ENCODE measurements at regions not wholly inside any gene's neighbourhood (a gene's known extent, or its start where the extent isn't known, plus 50 kb on each side); places are given as distances from the start of the nearest gene placed in this dataset.

- DNase-seq = no peak
Observed at GRCh38 chr3:159631226-159631625, 357.4 kb upstream of the IL12A start.

DNA sequence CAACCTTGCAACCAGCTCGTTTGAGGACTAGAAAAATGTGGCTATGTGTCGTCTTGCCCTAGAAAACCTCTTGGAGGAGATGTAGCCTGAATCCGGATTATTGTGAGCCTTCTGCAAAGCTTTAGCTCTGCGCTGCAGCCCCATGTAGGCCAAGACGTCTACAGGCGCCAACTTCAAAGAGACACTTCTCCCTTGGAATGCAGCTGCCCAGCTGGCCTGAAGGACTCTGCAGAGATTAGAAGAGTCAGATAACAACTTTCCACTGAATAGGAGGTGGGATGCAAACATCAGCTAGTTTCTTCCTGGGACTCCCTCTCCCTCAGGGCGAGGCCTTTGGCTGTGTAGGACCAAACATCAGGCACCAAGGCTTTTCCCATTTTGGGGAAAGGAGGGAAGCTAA is 356.5 kb upstream of the IL12A start:
- DNase-seq = no peak

DNA sequence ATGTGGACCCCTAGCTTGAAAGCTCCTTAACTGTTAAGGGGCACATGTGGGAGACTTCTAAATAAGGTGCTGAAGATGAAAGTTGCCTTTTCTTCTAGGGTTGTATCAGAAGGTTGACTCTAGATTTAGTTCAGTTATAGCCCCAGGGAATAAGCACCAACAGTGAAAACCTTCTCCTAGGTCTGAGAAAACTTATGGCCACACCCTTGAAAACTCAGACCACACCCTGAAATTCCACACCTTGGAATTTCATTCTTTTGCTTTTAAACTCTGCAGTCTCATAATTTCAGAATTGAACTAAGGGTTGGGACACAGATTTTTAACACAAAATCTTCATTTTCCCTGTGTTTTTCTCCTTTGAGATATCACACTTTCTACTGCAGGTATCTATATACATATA is 355.8 kb upstream of the IL12A start:
- DNase-seq = no peak

- DNase-seq = no peak
Observed at GRCh38 chr3:159634483-159634882, 354.2 kb upstream of the IL12A start.

DNA sequence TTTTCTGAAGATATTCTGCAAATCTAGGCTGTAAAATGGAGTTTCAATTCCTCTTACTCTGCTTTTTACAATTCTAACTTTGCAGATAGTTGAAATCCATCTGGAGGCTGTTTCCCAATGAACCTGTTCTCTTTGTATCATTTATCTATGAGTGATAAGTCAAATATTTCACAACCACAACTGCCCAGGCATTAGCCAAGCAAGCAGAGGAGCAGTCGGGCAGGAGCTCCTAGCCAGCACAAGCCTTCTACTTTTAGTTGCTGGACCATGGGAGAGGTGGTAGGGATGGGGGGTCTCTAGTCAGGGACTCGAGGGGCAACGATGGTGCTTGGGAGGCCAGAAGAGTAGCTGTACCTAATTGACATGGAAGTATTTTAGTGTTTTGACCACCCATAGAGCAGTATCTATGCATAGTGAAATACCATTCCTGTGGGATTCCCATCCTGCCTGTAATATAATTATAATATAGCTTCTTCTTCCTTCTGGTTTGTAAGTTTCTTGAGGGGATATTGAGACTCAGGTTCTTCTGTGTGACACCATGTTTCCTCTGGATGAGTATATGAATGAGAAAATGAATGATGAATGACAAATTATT is 353.5 kb upstream of the IL12A start:
- DNase-seq = no peak

DNA sequence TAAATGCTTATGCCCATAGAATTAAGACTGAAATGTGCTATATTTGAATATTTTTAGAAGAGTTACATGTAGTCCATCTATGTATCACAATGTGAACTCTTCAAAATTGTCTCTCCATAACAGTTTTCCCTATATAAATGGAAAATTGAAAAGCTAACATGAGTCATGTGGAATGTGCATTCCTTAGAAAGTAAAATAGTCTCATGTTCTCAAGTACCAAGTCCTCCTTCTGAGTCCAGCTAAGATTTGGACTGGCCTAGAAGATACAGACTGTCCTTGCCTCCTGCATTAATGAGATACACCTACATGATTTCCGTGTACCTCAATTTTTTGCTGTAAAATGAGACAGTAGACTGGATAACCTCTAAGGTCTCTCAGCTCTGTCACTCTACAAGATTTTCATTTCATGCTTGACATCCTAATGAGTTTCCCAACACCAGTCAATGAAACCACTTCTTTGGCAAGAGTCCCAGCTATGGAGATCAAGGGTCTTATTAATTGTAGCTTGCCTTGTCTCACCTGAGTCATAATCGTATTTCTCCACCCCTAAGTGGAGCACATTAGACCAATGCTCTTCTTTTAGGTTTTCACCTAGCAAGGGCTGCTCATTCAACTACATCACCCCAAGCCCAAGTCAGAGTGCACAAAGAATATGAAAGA is 350.6 kb upstream of the IL12A start:
- peak; percentile 32 for DNase-seq

GRCh38 chr3:159640225-159640624 is 348.4 kb upstream of the IL12A start:
- DNase-seq = no peak

DNA sequence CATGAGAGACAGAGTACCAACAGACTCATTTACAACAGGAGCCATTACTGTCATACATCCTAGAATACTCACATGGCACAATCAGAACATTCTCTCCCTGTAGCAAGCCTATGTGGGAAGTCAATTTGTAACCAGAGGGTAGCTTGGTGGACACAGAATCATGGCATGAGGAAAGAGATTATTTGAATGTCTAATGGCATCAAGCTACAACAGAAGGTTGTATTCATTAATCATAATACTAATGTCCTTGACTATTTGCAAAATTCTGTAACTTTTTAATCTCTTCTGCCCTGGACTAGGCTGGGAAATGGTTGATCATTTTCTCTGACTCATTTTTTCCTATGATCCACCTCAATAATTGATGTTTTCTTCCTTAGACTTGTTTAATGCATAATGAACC is 345.2 kb upstream of the IL12A start:
- DNase-seq = no peak

- no peak for DNase-seq
Observed at GRCh38 chr3:159645874-159646273, 342.8 kb upstream of the IL12A start.

GRCh38 chr3:159649951-159650350 is 338.7 kb upstream of the IL12A start:
- DNase-seq = peak; percentile 59

DNA sequence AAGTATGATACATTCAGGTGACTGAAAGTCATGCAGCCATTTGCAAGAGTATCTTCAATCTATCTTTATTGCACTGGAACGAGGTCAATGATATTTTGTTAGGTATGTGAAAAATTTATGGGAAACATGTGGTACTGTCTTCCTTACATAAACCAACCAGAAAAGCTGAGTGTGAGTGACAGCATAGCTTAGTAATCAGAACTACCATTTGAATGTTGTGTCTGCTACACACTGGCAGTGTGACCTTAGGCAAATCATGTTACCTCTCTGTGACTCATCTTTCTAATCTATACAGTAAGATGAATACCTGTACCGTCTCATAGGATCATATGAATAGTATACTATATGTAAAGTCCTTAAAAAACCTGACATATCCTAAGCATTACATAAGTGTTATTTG is 337.9 kb upstream of the IL12A start:
- no peak for DNase-seq

DNA sequence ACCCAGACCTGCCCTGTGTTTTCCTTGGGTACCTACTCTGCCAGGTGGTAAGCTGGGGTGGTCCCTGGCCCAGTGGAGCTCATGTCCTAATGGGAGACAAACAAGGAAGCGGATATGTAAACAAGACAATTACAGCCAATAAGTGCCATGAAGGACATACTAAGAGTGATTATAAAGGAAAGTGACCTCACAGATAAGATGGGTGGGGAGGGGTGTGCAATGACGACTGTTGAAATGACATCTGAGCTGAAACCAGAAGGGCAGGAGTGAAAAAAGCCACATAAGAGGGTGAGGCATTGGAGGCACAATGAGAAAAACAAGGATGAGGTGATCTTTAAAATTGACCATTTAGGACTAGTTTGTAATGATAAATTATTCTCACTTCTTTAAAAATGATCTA is 336.2 kb upstream of the IL12A start:
- no peak for DNase-seq

DNA sequence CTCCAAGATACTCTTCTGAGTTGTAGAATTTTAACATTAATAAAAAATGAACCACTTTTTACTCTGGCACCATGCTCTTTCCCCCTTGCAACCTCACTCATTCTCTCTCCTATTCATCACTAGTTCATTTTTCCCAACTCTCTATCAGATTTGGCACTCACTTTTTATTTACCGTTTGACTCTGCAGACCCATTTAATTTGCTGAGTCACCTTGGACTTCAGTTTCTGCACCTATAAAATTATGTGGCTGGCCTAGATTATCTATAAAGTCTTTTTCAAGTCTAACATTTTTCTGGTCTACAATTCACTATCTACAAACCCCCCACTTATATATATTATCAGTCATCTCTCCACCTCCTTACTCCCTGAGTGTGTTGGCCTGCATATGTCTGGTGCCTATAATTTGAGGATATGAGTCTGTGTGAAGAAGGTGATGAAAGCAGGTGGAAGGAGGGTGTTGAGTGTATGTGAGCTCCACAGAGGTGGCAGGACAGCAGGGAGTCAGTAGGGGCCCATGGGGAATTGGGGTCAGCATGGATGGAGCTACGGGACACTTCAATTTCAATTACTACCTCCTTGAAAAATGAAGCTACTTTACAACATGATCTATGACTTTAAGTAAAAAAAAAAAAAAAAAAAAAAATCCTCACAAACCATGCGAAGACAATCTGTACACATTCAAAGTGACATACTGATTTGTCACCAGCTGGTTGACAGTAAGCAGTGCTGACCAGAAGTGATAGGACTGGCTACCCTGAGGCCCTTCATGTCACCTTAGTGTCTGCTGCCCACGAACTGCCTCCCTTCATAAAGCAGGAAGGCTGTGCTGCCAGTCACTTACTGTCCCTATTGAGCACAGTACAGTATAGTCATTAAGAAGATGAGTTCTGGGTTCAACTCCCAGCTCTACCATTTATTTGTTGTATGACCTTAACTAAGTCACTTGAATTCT is 334.2 kb upstream of the IL12A start:
- DNase-seq = no peak

GRCh38 chr3:159655202-159655601 is 333.4 kb upstream of the IL12A start:
- no peak for DNase-seq

- no peak for DNase-seq
Observed at GRCh38 chr3:159657176-159657575, 331.5 kb upstream of the IL12A start.

- no peak for DNase-seq
Observed at GRCh38 chr3:159657629-159658028, 331.0 kb upstream of the IL12A start.

GRCh38 chr3:159660326-159660725 is 328.3 kb upstream of the IL12A start:
- DNase-seq = no peak

DNA sequence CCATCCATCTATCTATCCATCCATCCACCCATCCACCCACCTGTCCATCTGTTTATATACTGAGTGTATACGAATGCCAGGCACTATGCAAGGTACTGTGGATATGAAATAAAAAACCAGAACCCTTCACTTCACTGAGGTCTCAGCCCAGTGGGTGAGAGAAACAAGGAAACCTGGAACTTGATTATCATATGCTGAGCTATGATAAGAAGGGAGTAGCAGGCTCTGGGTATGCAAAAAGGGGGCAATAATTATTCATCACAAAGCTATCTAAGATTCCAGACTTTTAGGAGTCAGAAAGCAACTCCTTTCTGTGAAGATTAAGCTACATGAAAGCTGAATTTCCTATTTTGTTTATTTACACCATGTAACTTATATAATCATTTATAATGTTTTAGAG is 327.7 kb upstream of the IL12A start:
- DNase-seq = no peak

- DNase-seq = no peak
Observed at GRCh38 chr3:159662549-159662948, 326.1 kb upstream of the IL12A start.

- no peak for DNase-seq
Observed at GRCh38 chr3:159664006-159664405, 324.6 kb upstream of the IL12A start.

DNA sequence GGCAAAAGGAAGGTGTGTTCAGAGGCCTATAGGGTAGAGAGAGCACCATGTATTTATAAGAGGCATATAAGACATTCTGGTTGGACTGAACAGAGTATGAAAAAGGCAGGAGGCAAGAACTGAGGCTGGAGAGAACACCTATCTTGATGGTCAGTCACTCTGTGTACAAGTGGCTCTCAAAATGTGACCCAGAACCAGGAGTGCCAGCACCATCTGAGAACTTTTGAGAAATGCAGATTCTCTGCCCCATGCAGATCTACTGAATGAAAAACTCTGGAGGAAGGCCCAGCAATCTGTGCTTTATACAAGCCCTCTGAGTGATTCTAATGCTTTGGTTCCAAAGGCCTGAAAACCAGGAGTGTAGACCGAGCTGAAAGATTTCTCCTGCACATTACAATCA is 324.0 kb upstream of the IL12A start:
- DNase-seq = no peak

- no peak for DNase-seq
Observed at GRCh38 chr3:159667261-159667660, 321.4 kb upstream of the IL12A start.

DNA sequence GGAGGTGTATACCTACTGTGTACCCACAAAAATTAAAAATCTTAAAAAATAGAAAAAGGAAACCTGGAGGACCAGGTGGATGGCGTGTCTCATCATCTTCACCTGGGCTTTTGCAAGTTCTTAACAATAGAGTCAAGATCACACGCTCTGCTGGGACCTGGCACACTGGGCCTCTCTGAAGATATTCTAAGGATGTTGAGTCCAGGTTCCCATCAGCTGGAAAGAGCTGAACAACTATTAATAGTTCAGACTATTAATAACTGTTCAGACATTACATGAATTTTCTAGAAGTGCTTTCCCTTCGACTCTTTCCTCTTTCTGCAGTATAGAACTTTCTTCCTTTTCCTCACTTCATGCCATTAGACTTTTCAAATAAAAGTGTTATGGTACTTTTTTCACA is 320.2 kb upstream of the IL12A start:
- no peak for DNase-seq

- DNase-seq = no peak
Observed at GRCh38 chr3:159668990-159669476, 319.6 kb upstream of the IL12A start.
